PC-3 (cell line): ENCODE measurements at regions not wholly inside any gene's neighbourhood (a gene's known extent, or its start where the extent isn't known, plus 50 kb on each side); places are given as distances from the start of the nearest gene placed in this dataset.

ENCODE experiments used
- ATAC-seq: fragments of 200-7000 bp; cut with Tn5 transposase; 2 replicates; pipeline ENCODE4 v1.9.1; 2020; ENCODE audit warnings: mild to moderate bottlenecking, moderate library complexity
- BruUV-seq: library from RNA; stranded (reverse); fragments of 400-500 nt; replicated peaks from 2 replicates; lab custom pipeline; 2021; lab: Mats Ljungman, UMichigan
- CTCF ChIA-PET: fragments of 300-600 bp; sonication (Branson Sonifier 250); formaldehyde crosslinking; loops from one replicate; lab custom pipeline; 2022; ENCODE audit warnings: antibody characterized with exemption; lab: Charles Lee
- POLR2A ChIA-PET: fragments of 300-600 bp; sonication (Branson Sonifier 250); formaldehyde crosslinking; loops from one replicate; lab custom pipeline; 2022; ENCODE audit warnings: antibody characterized with exemption; ENCODE audit not compliant: unreplicated experiment; lab: Charles Lee
- DNase-seq: peaks from one replicate; pipeline ENCODE4 v3.0.0-alpha.2; 2015
- H2AFZ ChIP-seq: fragments of 300-600 bp; sonication (generic); 2 replicates; pipeline ENCODE4 v1.6.0; 2016; ENCODE audit warnings: antibody characterized with exemption, low read length
- H3F3A ChIP-seq: fragments of 300-600 bp; sonication (generic); one replicate; pipeline ENCODE4 v1.6.0; 2017; ENCODE audit warnings: antibody characterized with exemption, low read length, control low read depth, mild to moderate bottlenecking; ENCODE audit not compliant: unreplicated experiment
- H3K27ac ChIP-seq: fragments of 300-600 bp; sonication (generic); 2 replicates; pipeline ENCODE4 v1.5.1; 2016; ENCODE audit warnings: mild to moderate bottlenecking, low read length
- H3K27me3 ChIP-seq: fragments of 300-600 bp; sonication (generic); 2 replicates; pipeline ENCODE4 v1.6.1; 2016; ENCODE audit warnings: low read length, mixed read lengths
- H3K36me3 ChIP-seq: fragments of 300-600 bp; sonication (generic); 2 replicates; pipeline ENCODE4 v1.6.1; 2016; ENCODE audit warnings: low read depth, mixed run types, low read length, mixed read lengths
- H3K4me1 ChIP-seq: fragments of 300-600 bp; sonication (generic); 2 replicates; pipeline ENCODE4 v1.5.1; 2016; ENCODE audit warnings: low read length; ENCODE audit not compliant: insufficient read depth
- H3K4me2 ChIP-seq: fragments of 300-600 bp; sonication (generic); 2 replicates; pipeline ENCODE4 v1.6.0; 2016; ENCODE audit warnings: low read length
- H3K4me3 ChIP-seq: fragments of 300-600 bp; sonication (generic); 2 replicates; pipeline ENCODE4 v1.5.1; 2016; ENCODE audit warnings: mild to moderate bottlenecking, low read length, mixed read lengths
- H3K79me2 ChIP-seq: fragments of 300-600 bp; sonication (generic); 2 replicates; pipeline ENCODE4 v1.6.1; 2017; ENCODE audit warnings: low read length, mixed read lengths
- H3K9ac ChIP-seq: fragments of 300-600 bp; sonication (generic); 2 replicates; pipeline ENCODE4 v1.6.0; 2016; ENCODE audit warnings: mild to moderate bottlenecking, low read length
- H3K9me2 ChIP-seq: fragments of 300-600 bp; sonication (generic); replicated peaks from 2 replicates; pipeline ENCODE4 v1.6.1; 2016; ENCODE audit warnings: mixed run types, low read length, mixed read lengths
- H3K9me3 ChIP-seq: fragments of 300-600 bp; sonication (generic); 2 replicates; pipeline ENCODE4 v1.6.1; 2016; ENCODE audit warnings: low read length, mixed read lengths
- H4K20me1 ChIP-seq: fragments of 300-600 bp; sonication (generic); 2 replicates; pipeline ENCODE4 v1.6.1; 2016; ENCODE audit warnings: low read length, mixed read lengths
- EZH2 ChIP-seq: fragments of 300-600 bp; sonication (generic); IDR thresholded peaks from one replicate; pipeline ENCODE4 v1.6.1; 2017; ENCODE audit warnings: antibody characterized with exemption, mild to moderate bottlenecking, low read length; ENCODE audit not compliant: unreplicated experiment
- EZH2phosphoT487 ChIP-seq: fragments of 300-600 bp; sonication (generic); IDR thresholded peaks from 2 replicates; pipeline ENCODE4 v1.6.1; 2018; ENCODE audit warnings: mild to moderate bottlenecking, antibody characterized with exemption, low read length, borderline replicate concordance
- intact Hi-C: fragments of 100-400 bp; cut with micrococcal nuclease; formaldehyde crosslinking; loops from 2 replicates; pipeline ENCODE4 v1.9.0; 2023
- TF ChIP-seq, protein P1 (sequence below): fragments of 300-600 bp; sonication (generic); conservative IDR thresholded peaks from 2 replicates; pipeline ENCODE4 v1.5.1; 2017; ENCODE audit warnings: antibody characterized with exemption, low read depth, mild to moderate bottlenecking, low read length

DNA sequence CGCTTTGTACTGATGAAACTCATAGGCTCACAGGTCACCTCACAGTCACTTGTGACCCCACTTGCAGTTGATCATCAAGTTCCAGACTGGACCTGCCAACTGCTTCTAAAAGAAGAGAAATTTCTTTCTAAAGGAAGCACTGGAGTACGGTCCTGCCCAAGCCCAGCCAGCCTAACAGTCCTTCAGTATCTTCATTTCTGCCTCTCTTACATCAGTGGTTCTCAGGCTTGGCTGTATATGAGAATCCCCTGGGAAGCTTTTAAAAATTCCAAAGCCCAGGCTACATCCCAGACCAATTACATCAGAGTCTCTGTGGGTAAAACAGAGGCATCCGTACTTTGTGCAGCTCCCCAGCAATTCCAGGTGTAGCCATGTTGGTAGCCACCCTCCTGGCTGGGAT lies 282.1 kb downstream of the NFIB start:
- H3K9ac ChIP-seq = no peak overlapping the region
- no peak overlapping the region for H2AFZ ChIP-seq
- H3K36me3 ChIP-seq = no peaks in the 10 kb centered on the region
- no TSS peak for BruUV-seq
- H3K27me3 ChIP-seq = no peaks in the 10 kb centered on the region
- no peak overlapping the region for H3K27ac ChIP-seq
- ATAC-seq = no peak
- no peaks in the 10 kb centered on the region for H3F3A ChIP-seq
- TF ChIP-seq EZH2 (no peak), EZH2phosphoT487 (no peak)
- TF ChIP-seq, protein P1, sequence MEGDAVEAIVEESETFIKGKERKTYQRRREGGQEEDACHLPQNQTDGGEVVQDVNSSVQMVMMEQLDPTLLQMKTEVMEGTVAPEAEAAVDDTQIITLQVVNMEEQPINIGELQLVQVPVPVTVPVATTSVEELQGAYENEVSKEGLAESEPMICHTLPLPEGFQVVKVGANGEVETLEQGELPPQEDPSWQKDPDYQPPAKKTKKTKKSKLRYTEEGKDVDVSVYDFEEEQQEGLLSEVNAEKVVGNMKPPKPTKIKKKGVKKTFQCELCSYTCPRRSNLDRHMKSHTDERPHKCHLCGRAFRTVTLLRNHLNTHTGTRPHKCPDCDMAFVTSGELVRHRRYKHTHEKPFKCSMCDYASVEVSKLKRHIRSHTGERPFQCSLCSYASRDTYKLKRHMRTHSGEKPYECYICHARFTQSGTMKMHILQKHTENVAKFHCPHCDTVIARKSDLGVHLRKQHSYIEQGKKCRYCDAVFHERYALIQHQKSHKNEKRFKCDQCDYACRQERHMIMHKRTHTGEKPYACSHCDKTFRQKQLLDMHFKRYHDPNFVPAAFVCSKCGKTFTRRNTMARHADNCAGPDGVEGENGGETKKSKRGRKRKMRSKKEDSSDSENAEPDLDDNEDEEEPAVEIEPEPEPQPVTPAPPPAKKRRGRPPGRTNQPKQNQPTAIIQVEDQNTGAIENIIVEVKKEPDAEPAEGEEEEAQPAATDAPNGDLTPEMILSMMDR = no peak
- no peaks in the 10 kb centered on the region for H4K20me1 ChIP-seq
- H3K4me3 ChIP-seq = no peak overlapping the region
- ChIA-PET POLR2A (no interaction called here), CTCF (no interaction called here)
- intact Hi-C loops = loop anchor here (10.0 kb wide), 1 partner anchor 283 kb away; the partner anchor contains the start of gene NFIB
- H3K9me3 ChIP-seq = no peaks in the 10 kb centered on the region
- DNase-seq = no peak
- no peak overlapping the region for H3K4me2 ChIP-seq
- no peaks in the 10 kb centered on the region for H3K9me2 ChIP-seq
- H3K4me1 ChIP-seq = peaks cover 26% of the 10 kb centered on the region
- H3K79me2 ChIP-seq = no peaks in the 10 kb centered on the region

DNA sequence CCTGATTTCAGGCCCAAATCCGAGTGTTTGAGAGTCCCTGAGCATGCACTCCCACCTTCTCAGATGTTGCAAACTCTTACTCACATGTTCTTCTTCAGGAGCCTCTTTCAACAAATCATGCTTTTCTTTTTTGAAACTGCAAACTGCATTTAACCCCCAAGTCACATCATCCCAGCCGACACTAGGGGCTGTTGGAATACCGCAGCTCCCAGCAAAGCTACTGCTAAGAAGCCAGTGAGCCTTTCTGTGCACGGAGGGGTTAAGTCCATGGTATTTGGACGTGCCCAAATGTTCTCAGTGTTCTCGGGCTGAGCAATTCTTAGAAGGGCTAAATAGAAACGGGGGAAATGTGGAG lies 282.9 kb downstream of the NFIB start:
- no peaks in the 10 kb centered on the region for H3F3A ChIP-seq
- peak overlapping the region; percentile 66; the same call in 1 of the 2 replicates for H3K4me2 ChIP-seq
- no peak overlapping the region for H2AFZ ChIP-seq
- ChIA-PET CTCF (no interaction called here), POLR2A (no interaction called here)
- no peaks in the 10 kb centered on the region for H3K9me3 ChIP-seq
- no peak for ATAC-seq
- no peak overlapping the region for H3K9ac ChIP-seq
- H3K4me3 ChIP-seq = peak overlapping the region; percentile 46; the same call in 1 of the 2 replicates
- no TSS peak for BruUV-seq
- peaks cover 27% of the 10 kb centered on the region for H3K4me1 ChIP-seq
- no peak for DNase-seq
- H4K20me1 ChIP-seq = no peaks in the 10 kb centered on the region
- no peak for TF ChIP-seq EZH2
- TF ChIP-seq, protein P1 = no peak
- no peak for TF ChIP-seq EZH2phosphoT487
- H3K79me2 ChIP-seq = no peaks in the 10 kb centered on the region
- intact Hi-C loops = loop anchor here (10.0 kb wide), 1 partner anchor 284 kb away; the partner anchor contains the start of gene NFIB
- no peaks in the 10 kb centered on the region for H3K36me3 ChIP-seq
- no peaks in the 10 kb centered on the region for H3K27me3 ChIP-seq
- no peaks in the 10 kb centered on the region for H3K9me2 ChIP-seq
- H3K27ac ChIP-seq = peak overlapping the region; percentile 47

DNA sequence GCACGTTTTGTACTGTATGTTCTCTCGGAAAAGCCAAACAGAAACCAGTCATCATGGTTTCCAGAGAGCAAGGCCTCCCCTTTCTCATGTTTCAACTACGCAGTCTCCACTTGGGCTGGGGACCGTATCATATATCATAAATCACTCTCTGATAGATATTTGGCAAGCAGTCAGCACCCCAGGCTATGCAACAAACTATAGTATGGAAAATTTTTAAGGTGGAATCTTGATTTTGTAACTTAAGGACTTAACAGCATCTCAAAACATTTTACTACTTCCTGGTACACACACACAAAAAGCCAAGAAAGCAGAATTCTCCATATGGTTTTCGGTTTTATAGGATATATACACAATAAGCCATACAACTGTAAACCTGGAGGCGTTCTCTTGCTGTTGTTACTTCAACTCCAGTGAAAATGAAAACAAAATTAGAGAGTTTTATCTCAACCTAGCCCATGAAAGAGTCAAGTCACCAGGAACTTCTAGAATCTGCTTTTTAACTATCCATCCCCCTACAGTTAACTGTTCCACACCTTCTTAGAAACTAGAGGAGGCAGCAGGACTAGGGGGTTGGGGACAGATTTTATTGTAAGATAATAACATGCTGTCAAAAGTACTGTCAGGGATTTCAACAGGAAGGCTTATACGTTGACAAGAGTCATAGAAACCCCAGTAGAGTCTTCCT lies 283.4 kb downstream of the NFIB start:
- DNase-seq (peak; percentile 83), ATAC-seq (peak; percentile 85)
- Histone ChIP-seq H3K4me1 (peaks cover 27% of the 10 kb centered on the region), H3K27me3 (no peaks in the 10 kb centered on the region), H3K9me3 (no peaks in the 10 kb centered on the region), H3F3A (no peaks in the 10 kb centered on the region), H3K27ac (peak overlapping the region; percentile 47), H3K9me2 (no peaks in the 10 kb centered on the region), H2AFZ (peak overlapping the region; percentile 61), H3K9ac (no peak overlapping the region), H3K79me2 (no peaks in the 10 kb centered on the region), H3K36me3 (no peaks in the 10 kb centered on the region), H3K4me2 (peak overlapping the region; percentile 66), H4K20me1 (no peaks in the 10 kb centered on the region), H3K4me3 (peak overlapping the region; percentile 46; the same call in 1 of the 2 replicates)
- POLR2A ChIA-PET = no interaction called here
- BruUV-seq = no TSS peak
- TF ChIP-seq EZH2 (no peak), EZH2phosphoT487 (no peak)
- TF ChIP-seq, protein P1 = no peak
- CTCF ChIA-PET = no interaction called here
- intact Hi-C loops = loop anchor here (10.0 kb wide), 1 partner anchor 284 kb away; the partner anchor contains the start of gene NFIB
